GM12878 (cell line): ENCODE measurements at regions not wholly inside any gene's neighbourhood (a gene's known extent, or its start where the extent isn't known, plus 50 kb on each side); places are given as distances from the start of the nearest gene placed in this dataset.

Experiments used
- TF ChIP-seq, protein P1 (sequence below), 3 experiments: IDR thresholded peaks in 2 of 3; conservative IDR thresholded peaks in 1 of 3; 2 replicates each; pipeline ENCODE4 v1.5.1; 2011; ENCODE audit warnings: low read depth in 3 of 3, low read length in 3 of 3, mild to moderate bottlenecking in 3 of 3, control low read depth in 2 of 3, moderate library complexity in 2 of 3, inconsistent platforms in 1 of 3, mixed read lengths in 1 of 3; ENCODE audit not compliant: control insufficient read depth in 2 of 3, insufficient read depth in 1 of 3; ENCODE audit errors: extremely low read depth in 1 of 3
- TF ChIP-seq, protein P2 (sequence below): IDR thresholded peaks from 2 replicates; pipeline ENCODE4 v1.6.1; 2011; ENCODE audit warnings: low read depth, mild to moderate bottlenecking, low read length, moderate library complexity, borderline replicate concordance; ENCODE audit errors: extremely low read depth

- TF ChIP-seq, protein P1, sequence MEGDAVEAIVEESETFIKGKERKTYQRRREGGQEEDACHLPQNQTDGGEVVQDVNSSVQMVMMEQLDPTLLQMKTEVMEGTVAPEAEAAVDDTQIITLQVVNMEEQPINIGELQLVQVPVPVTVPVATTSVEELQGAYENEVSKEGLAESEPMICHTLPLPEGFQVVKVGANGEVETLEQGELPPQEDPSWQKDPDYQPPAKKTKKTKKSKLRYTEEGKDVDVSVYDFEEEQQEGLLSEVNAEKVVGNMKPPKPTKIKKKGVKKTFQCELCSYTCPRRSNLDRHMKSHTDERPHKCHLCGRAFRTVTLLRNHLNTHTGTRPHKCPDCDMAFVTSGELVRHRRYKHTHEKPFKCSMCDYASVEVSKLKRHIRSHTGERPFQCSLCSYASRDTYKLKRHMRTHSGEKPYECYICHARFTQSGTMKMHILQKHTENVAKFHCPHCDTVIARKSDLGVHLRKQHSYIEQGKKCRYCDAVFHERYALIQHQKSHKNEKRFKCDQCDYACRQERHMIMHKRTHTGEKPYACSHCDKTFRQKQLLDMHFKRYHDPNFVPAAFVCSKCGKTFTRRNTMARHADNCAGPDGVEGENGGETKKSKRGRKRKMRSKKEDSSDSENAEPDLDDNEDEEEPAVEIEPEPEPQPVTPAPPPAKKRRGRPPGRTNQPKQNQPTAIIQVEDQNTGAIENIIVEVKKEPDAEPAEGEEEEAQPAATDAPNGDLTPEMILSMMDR (IDR thresholded peaks at IDR 0.05 in 2 of 3, conservative IDR thresholded peaks at IDR 0.05 in 1 of 3; ENCODE audit: control insufficient read depth in 2 of 3, extremely low read depth in 1 of 3, insufficient read depth in 1 of 3, low read depth in 3 of 3, low read length in 3 of 3), result no peak
- TF ChIP-seq, protein P2, sequence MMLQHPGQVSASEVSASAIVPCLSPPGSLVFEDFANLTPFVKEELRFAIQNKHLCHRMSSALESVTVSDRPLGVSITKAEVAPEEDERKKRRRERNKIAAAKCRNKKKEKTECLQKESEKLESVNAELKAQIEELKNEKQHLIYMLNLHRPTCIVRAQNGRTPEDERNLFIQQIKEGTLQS, result no peak
Observed at GRCh38 chr20:22320245-22320915, 264.0 kb downstream of the FOXA2 start.
